ENCODE measurements at regions not wholly inside any gene's neighbourhood (a gene's known extent, or its start where the extent isn't known, plus 50 kb on each side); places are given as distances from the start of the nearest gene placed in this dataset.

GRCh38 chr11:122422682-122423081 is 232.8 kb upstream of the UBASH3B start:
- DNase-seq, result no peak
- ChIA-PET CTCF (no interaction called here), POLR2A (no interaction called here)
- H3K27me3 ChIP-seq (replicated peaks in 2 of 5; ENCODE audit: control insufficient read depth in 4 of 5, insufficient read depth in 5 of 5, low read length in 4 of 5), result no peaks in the 10 kb centered on the region
- no peak overlapping the region for H3K27ac ChIP-seq (ENCODE audit: insufficient read depth in 1 of 2, low read depth in 1 of 2, low read length in 2 of 2, poor library complexity in 1 of 2, severe bottlenecking in 2 of 2)
- WGBS (ENCODE audit: insufficient coverage), result 97% methylated on average over 4 of the region's 4 CpGs
- no peaks in the 10 kb centered on the region for H3K9me3 ChIP-seq (ENCODE audit: control extremely low read depth in 1 of 5, control insufficient read depth in 4 of 5, insufficient read depth in 2 of 5, low read depth in 1 of 5, low read length in 4 of 5)
- H3K4me1 ChIP-seq (ENCODE audit: control extremely low read depth in 1 of 4, control insufficient read depth in 4 of 4, insufficient read depth in 4 of 4, low read length in 3 of 4), result no peaks in the 10 kb centered on the region
- H3K4me3 ChIP-seq (ENCODE audit: control insufficient read depth in 1 of 7, extremely low read depth in 1 of 7, insufficient read depth in 4 of 7, low read depth in 2 of 7, low read length in 6 of 7), result no peak overlapping the region
- H3K36me3 ChIP-seq (ENCODE audit: control insufficient read depth in 4 of 4, insufficient read depth in 4 of 4, low read length in 3 of 4), result no peaks in the 10 kb centered on the region

DNA sequence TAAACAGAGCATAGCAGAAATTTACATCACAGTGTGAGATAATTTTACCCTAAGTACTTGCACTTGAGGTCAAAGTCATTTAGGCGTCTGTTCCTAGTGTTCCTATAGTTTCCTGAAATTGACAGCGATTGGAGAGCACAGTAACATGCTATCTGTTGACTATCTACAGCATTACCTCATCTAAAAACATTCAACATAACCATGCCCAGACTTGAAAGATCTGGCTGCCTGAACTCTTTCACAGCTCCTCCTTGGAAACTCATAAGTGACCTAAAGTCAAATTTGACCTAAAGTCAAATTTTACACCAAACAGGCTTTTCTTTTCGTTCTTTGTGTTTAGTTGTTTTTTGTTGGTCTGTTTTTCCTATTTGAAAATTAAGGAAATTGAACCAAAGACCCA is 233.8 kb upstream of the UBASH3B start:
- H3K4me3 ChIP-seq (ENCODE audit: control insufficient read depth in 1 of 7, extremely low read depth in 1 of 7, insufficient read depth in 4 of 7, low read depth in 2 of 7, low read length in 6 of 7), result no peak overlapping the region
- H3K4me1 ChIP-seq (ENCODE audit: control extremely low read depth in 1 of 4, control insufficient read depth in 4 of 4, insufficient read depth in 4 of 4, low read length in 3 of 4), result no peaks in the 10 kb centered on the region
- WGBS (ENCODE audit: insufficient coverage), result 94% methylated on average over 2 of the region's 3 CpGs
- no peaks in the 10 kb centered on the region for H3K27me3 ChIP-seq (replicated peaks in 2 of 5; ENCODE audit: control insufficient read depth in 4 of 5, insufficient read depth in 5 of 5, low read length in 4 of 5)
- ChIA-PET CTCF (no interaction called here), POLR2A (no interaction called here)
- H3K27ac ChIP-seq (ENCODE audit: insufficient read depth in 1 of 2, low read depth in 1 of 2, low read length in 2 of 2, poor library complexity in 1 of 2, severe bottlenecking in 2 of 2), result no peak overlapping the region
- no peaks in the 10 kb centered on the region for H3K36me3 ChIP-seq (ENCODE audit: control insufficient read depth in 4 of 4, insufficient read depth in 4 of 4, low read length in 3 of 4)
- no peak for DNase-seq
- H3K9me3 ChIP-seq (ENCODE audit: control extremely low read depth in 1 of 5, control insufficient read depth in 4 of 5, insufficient read depth in 2 of 5, low read depth in 1 of 5, low read length in 4 of 5), result peaks cover 0 to 1% (median 0%) of the 10 kb centered on the region in 5 experiments

DNA sequence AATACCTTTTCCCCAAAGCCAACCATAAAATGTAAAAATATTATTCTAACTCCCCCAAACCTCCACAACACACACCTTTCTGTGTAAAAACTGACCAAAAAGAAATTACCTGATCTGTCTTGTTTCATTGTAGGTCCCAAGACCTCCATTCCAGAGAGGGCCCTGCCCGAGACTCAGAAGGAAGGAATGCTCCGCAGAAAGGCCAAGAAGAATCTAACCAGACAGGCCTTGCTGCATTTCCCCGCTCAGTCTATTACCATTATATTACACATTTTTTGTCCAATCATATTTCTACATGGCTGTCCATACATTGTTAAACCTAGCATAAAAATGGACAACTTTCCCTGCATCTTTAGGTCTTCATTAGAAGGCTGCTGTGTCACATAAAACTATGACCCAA is 237.5 kb upstream of the UBASH3B start:
- WGBS (ENCODE audit: insufficient coverage), result 100% methylated on average over 3 of the region's 3 CpGs
- ChIA-PET POLR2A (interaction anchor here (0.7 kb wide), 1 partner anchor 363 kb away, joined by 5 read pairs; no protein-coding TSS in a partner anchor), CTCF (no interaction called here)

DNA sequence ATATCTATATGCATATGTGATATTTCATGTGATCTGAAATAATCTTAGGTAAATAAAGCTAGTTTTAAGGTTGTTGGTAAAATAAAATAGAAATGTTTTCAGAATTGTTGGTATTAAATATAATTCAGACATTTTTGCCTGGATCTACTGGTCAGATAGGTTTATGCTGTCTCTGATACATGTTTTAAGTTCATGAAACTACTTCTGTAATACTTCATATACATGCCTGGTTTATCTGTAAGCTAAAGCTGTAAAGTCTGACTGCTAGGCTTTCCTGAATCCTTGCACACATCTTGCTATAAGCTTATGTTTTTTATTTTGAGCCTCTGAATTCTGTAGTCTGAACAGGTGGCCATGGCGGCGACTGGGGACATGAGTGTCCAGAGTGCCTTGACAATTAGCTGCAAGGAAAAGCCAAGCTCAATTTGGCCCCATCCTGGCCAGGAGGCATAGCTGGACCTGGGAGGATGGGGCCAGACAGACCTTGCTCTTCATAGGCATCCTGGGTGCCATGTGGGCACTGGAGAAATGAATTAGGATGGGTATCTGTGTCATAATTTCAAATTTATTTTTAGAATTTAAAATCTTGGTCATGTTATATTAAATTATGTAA is 241.0 kb upstream of the UBASH3B start:
- WGBS (ENCODE audit: insufficient coverage), result 100% methylated on average over 2 of the region's 2 CpGs

More for the DNA sequence above, 237.5 kb upstream of the UBASH3B start:
- Histone ChIP-seq H3K36me3 (ENCODE audit: control insufficient read depth in 4 of 4, insufficient read depth in 4 of 4, low read length in 3 of 4) (no peaks in the 10 kb centered on the region), H3K27me3 (replicated peaks in 2 of 5; ENCODE audit: control insufficient read depth in 4 of 5, insufficient read depth in 5 of 5, low read length in 4 of 5) (no peaks in the 10 kb centered on the region), H3K4me3 (ENCODE audit: control insufficient read depth in 1 of 7, extremely low read depth in 1 of 7, insufficient read depth in 4 of 7, low read depth in 2 of 7, low read length in 6 of 7) (no peak overlapping the region), H3K4me1 (ENCODE audit: control extremely low read depth in 1 of 4, control insufficient read depth in 4 of 4, insufficient read depth in 4 of 4, low read length in 3 of 4) (no peaks in the 10 kb centered on the region), H3K27ac (ENCODE audit: insufficient read depth in 1 of 2, low read depth in 1 of 2, low read length in 2 of 2, poor library complexity in 1 of 2, severe bottlenecking in 2 of 2) (no peak overlapping the region), H3K9me3 (ENCODE audit: control extremely low read depth in 1 of 5, control insufficient read depth in 4 of 5, insufficient read depth in 2 of 5, low read depth in 1 of 5, low read length in 4 of 5) (peaks cover 3 to 10% (median 6%) of the 10 kb centered on the region in 5 experiments)
- DNase-seq, result no peak

DNA sequence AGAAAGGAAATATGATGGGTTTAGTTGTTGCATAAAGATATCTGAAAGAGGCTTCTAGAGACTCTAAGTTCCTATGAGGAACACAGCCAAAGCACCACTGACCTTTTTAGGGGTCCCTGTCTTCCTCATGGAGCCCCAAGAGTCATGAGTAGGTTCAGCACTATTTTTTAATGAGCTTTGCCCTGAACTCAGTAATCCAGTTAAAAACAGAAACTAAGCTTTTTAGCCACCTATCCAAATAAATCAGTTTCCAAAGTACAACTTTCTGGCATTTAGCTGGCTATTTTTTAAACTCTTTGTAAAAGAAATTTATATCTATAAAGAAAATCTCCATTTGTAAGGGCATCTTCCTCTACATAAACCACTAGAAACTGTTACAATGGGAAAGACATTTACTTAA is 241.8 kb upstream of the UBASH3B start:
- H3K36me3 ChIP-seq (ENCODE audit: control insufficient read depth in 4 of 4, insufficient read depth in 4 of 4, low read length in 3 of 4), result no peaks in the 10 kb centered on the region
- H3K4me1 ChIP-seq (ENCODE audit: control extremely low read depth in 1 of 4, control insufficient read depth in 4 of 4, insufficient read depth in 4 of 4, low read length in 3 of 4), result no peaks in the 10 kb centered on the region
- CTCF ChIA-PET, result interaction anchor here (1.8 kb wide), 1 partner anchor 23 kb away, joined by 3 read pairs; no protein-coding TSS in a partner anchor
- H3K27me3 ChIP-seq (replicated peaks in 2 of 5; ENCODE audit: control insufficient read depth in 4 of 5, insufficient read depth in 5 of 5, low read length in 4 of 5), result no peaks in the 10 kb centered on the region
- H3K27ac ChIP-seq (ENCODE audit: insufficient read depth in 1 of 2, low read depth in 1 of 2, low read length in 2 of 2, poor library complexity in 1 of 2, severe bottlenecking in 2 of 2), result no peak overlapping the region
- H3K4me3 ChIP-seq (ENCODE audit: control insufficient read depth in 1 of 7, extremely low read depth in 1 of 7, insufficient read depth in 4 of 7, low read depth in 2 of 7, low read length in 6 of 7), result no peak overlapping the region
- POLR2A ChIA-PET, result no interaction called here
- DNase-seq, result no peak
- H3K9me3 ChIP-seq (ENCODE audit: control extremely low read depth in 1 of 5, control insufficient read depth in 4 of 5, insufficient read depth in 2 of 5, low read depth in 1 of 5, low read length in 4 of 5), result peaks cover 3 to 15% (median 7%) of the 10 kb centered on the region in 5 experiments

More for the DNA sequence above, 241.0 kb upstream of the UBASH3B start:
- POLR2A ChIA-PET, result no interaction called here
- CTCF ChIA-PET, result interaction anchor here (1.8 kb wide), 1 partner anchor 24 kb away, joined by 3 read pairs; no protein-coding TSS in a partner anchor
- no peak for DNase-seq
- no peak overlapping the region for H3K27ac ChIP-seq (ENCODE audit: insufficient read depth in 1 of 2, low read depth in 1 of 2, low read length in 2 of 2, poor library complexity in 1 of 2, severe bottlenecking in 2 of 2)
- H3K4me1 ChIP-seq (ENCODE audit: control extremely low read depth in 1 of 4, control insufficient read depth in 4 of 4, insufficient read depth in 4 of 4, low read length in 3 of 4), result no peaks in the 10 kb centered on the region
- H3K9me3 ChIP-seq (ENCODE audit: control extremely low read depth in 1 of 5, control insufficient read depth in 4 of 5, insufficient read depth in 2 of 5, low read depth in 1 of 5, low read length in 4 of 5), result peaks cover 3 to 15% (median 7%) of the 10 kb centered on the region in 5 experiments
- no peaks in the 10 kb centered on the region for H3K27me3 ChIP-seq (replicated peaks in 2 of 5; ENCODE audit: control insufficient read depth in 4 of 5, insufficient read depth in 5 of 5, low read length in 4 of 5)
- H3K4me3 ChIP-seq (ENCODE audit: control insufficient read depth in 1 of 7, extremely low read depth in 1 of 7, insufficient read depth in 4 of 7, low read depth in 2 of 7, low read length in 6 of 7), result no peak overlapping the region
- no peaks in the 10 kb centered on the region for H3K36me3 ChIP-seq (ENCODE audit: control insufficient read depth in 4 of 4, insufficient read depth in 4 of 4, low read length in 3 of 4)

DNA sequence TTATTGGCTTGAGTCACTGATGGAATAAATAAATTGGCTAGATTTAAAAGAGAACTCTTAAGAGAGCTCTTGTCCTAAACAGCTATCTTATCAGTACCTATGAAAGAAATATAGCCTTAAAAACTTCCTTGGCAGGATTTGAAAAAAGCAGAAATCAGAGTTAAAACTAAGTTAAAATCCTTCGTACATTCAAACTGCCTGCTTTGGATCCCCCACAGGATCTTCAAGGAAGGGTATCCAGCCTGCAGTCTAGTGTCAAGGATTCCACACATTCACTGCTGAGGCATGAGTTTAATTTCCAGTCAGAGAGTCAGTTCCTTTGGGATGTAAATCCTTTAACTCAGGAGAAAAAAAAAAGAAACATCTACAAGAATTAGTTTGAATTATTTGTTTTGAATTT is 242.9 kb upstream of the UBASH3B start:
- Histone ChIP-seq H3K27me3 (replicated peaks in 2 of 5; ENCODE audit: control insufficient read depth in 4 of 5, insufficient read depth in 5 of 5, low read length in 4 of 5) (no peaks in the 10 kb centered on the region), H3K9me3 (ENCODE audit: control extremely low read depth in 1 of 5, control insufficient read depth in 4 of 5, insufficient read depth in 2 of 5, low read depth in 1 of 5, low read length in 4 of 5) (peaks cover 3 to 15% (median 7%) of the 10 kb centered on the region in 5 experiments), H3K4me1 (ENCODE audit: control extremely low read depth in 1 of 4, control insufficient read depth in 4 of 4, insufficient read depth in 4 of 4, low read length in 3 of 4) (no peaks in the 10 kb centered on the region), H3K4me3 (ENCODE audit: control insufficient read depth in 1 of 7, extremely low read depth in 1 of 7, insufficient read depth in 4 of 7, low read depth in 2 of 7, low read length in 6 of 7) (no peak overlapping the region), H3K36me3 (ENCODE audit: control insufficient read depth in 4 of 4, insufficient read depth in 4 of 4, low read length in 3 of 4) (no peaks in the 10 kb centered on the region), H3K27ac (ENCODE audit: insufficient read depth in 1 of 2, low read depth in 1 of 2, low read length in 2 of 2, poor library complexity in 1 of 2, severe bottlenecking in 2 of 2) (no peak overlapping the region)
- WGBS (ENCODE audit: insufficient coverage), result 100% methylated on average over 1 of the region's 1 CpG
- no peak for DNase-seq
- CTCF ChIA-PET, result interaction anchor here (1.8 kb wide), 1 partner anchor 22 kb away, joined by 3 read pairs; no protein-coding TSS in a partner anchor
- POLR2A ChIA-PET, result no interaction called here

GRCh38 chr11:122406466-122406865 is 249.1 kb upstream of the UBASH3B start:
- no peak for DNase-seq
- peaks cover 0 to 5% (median 0%) of the 10 kb centered on the region in 5 experiments for H3K9me3 ChIP-seq (ENCODE audit: control extremely low read depth in 1 of 5, control insufficient read depth in 4 of 5, insufficient read depth in 2 of 5, low read depth in 1 of 5, low read length in 4 of 5)
- ChIA-PET POLR2A (no interaction called here), CTCF (no interaction called here)
- H3K27ac ChIP-seq (ENCODE audit: insufficient read depth in 1 of 2, low read depth in 1 of 2, low read length in 2 of 2, poor library complexity in 1 of 2, severe bottlenecking in 2 of 2), result no peak overlapping the region
- H3K36me3 ChIP-seq (ENCODE audit: control insufficient read depth in 4 of 4, insufficient read depth in 4 of 4, low read length in 3 of 4), result no peaks in the 10 kb centered on the region
- no peak overlapping the region for H3K4me3 ChIP-seq (ENCODE audit: control insufficient read depth in 1 of 7, extremely low read depth in 1 of 7, insufficient read depth in 4 of 7, low read depth in 2 of 7, low read length in 6 of 7)
- no peaks in the 10 kb centered on the region for H3K4me1 ChIP-seq (ENCODE audit: control extremely low read depth in 1 of 4, control insufficient read depth in 4 of 4, insufficient read depth in 4 of 4, low read length in 3 of 4)
- H3K27me3 ChIP-seq (replicated peaks in 2 of 5; ENCODE audit: control insufficient read depth in 4 of 5, insufficient read depth in 5 of 5, low read length in 4 of 5), result no peaks in the 10 kb centered on the region
- WGBS (ENCODE audit: insufficient coverage), result 100% methylated on average over 1 of the region's 4 CpGs

Data from common myeloid progenitor, CD34-positive (primary cell).